HepG2 (cell line): ENCODE measurements at regions not wholly inside any gene's neighbourhood (a gene's known extent, or its start where the extent isn't known, plus 50 kb on each side); places are given as distances from the start of the nearest gene placed in this dataset.

Source experiments
- ATAC-seq: fragments of 200-7000 bp; cut with Tn5 transposase; 3 replicates; pipeline ENCODE4 v1.9.1; 2020; ENCODE audit warnings: mild to moderate bottlenecking, moderate library complexity
- BruUV-seq: library from RNA; stranded (reverse); fragments of 400-500 nt; replicated peaks from 2 replicates; lab custom pipeline; 2021; lab: Mats Ljungman, UMichigan
- CTCF ChIA-PET: fragments of 300-600 bp; formaldehyde crosslinking; extraction: SDS; loops from one replicate; lab custom pipeline; 2021; ENCODE audit warnings: low total read pairs, inconsistent platforms, low intra/inter-chr PET ratio; lab: Yijun Ruan, JAX
- POLR2A ChIA-PET: fragments of 350-600 bp; sonication (Branson Sonifier 250); formaldehyde crosslinking; loops from one replicate; lab custom pipeline; 2020; ENCODE audit warnings: antibody characterized with exemption, inconsistent platforms; lab: Yijun Ruan, JAX
- DNase-seq: peaks from one replicate; pipeline ENCODE4 v3.0.0-alpha.2; 2015; ENCODE audit warnings: low spot score
- FAIRE-seq: peaks from 3 replicates; lab custom pipeline; 2011; peaks lifted over from hg19 to GRCh38; lab: Jason Lieb, UNC
- H2AFZ ChIP-seq: one replicate; pipeline ENCODE4 v1.6.1; 2011; ENCODE audit warnings: low read length, inconsistent platforms
- H3K27ac ChIP-seq: fragments of 300-600 bp; 3 replicates; pipeline ENCODE4 v1.8.0; 2011; ENCODE audit warnings: mixed run types, mild to moderate bottlenecking, mixed read lengths, low read length, inconsistent platforms; ENCODE audit not compliant: insufficient read depth; ENCODE audit errors: extremely low read length
- H3K27me3 ChIP-seq, 2 experiments: fragments of 200-600 bp in 1 of 2; 2 replicates in 1 of 2; 3 replicates in 1 of 2; pipeline versions ENCODE4 v1.6.0 to v1.8.0; 2011; ENCODE audit warnings: low read length in 2 of 2, mild to moderate bottlenecking in 2 of 2, moderate library complexity in 2 of 2, inconsistent platforms in 1 of 2; ENCODE audit not compliant: insufficient read depth in 2 of 2, control insufficient read depth in 1 of 2
- H3K36me3 ChIP-seq, 2 experiments: fragments of 200-600 bp in 1 of 2; replicated peaks in 1 of 2; 2 replicates in 1 of 2; 3 replicates in 1 of 2; pipeline versions ENCODE4 v1.5.1 to v1.8.0; 2011; ENCODE audit warnings: low read length in 2 of 2, inconsistent platforms in 1 of 2; ENCODE audit not compliant: insufficient read depth in 2 of 2, control insufficient read depth in 1 of 2
- H3K4me1 ChIP-seq: 2 replicates; pipeline ENCODE4 v1.5.1; 2012; ENCODE audit warnings: low read length, inconsistent platforms; ENCODE audit not compliant: insufficient read depth
- H3K4me2 ChIP-seq: 2 replicates; pipeline ENCODE4 v1.6.0; 2011; ENCODE audit warnings: low read depth, low read length, inconsistent platforms
- H3K4me3 ChIP-seq, 3 experiments: fragments of 200-600 bp in 1 of 3; sonication (generic), shearing (Covaris generic) in 1 of 3; replicated peaks in 1 of 3; 2 replicates each; pipeline ENCODE4 v1.5.1; 2011 to 2016; ENCODE audit warnings: low read length in 3 of 3, inconsistent platforms in 2 of 3, low read depth in 2 of 3, mild to moderate bottlenecking in 2 of 3, control low read depth in 1 of 3, mixed read lengths in 1 of 3; ENCODE audit not compliant: insufficient read depth in 1 of 3
- H3K79me2 ChIP-seq: one replicate; pipeline ENCODE4 v1.6.1; 2011; ENCODE audit warnings: low read length, inconsistent platforms; ENCODE audit not compliant: insufficient read depth
- H3K9ac ChIP-seq: 2 replicates; pipeline ENCODE4 v1.6.0; 2011; ENCODE audit warnings: mild to moderate bottlenecking, low read depth, low read length, inconsistent platforms; ENCODE audit not compliant: insufficient read depth
- H3K9me3 ChIP-seq: 2 replicates; pipeline ENCODE4 v1.5.1; 2012; ENCODE audit warnings: mild to moderate bottlenecking, low read length
- H4K20me1 ChIP-seq: 2 replicates; pipeline ENCODE4 v1.6.0; 2011; ENCODE audit warnings: inconsistent platforms, mild to moderate bottlenecking, low read length, moderate library complexity; ENCODE audit not compliant: insufficient read depth
- KLF11 ChIP-seq: IDR thresholded peaks from 2 replicates; pipeline ENCODE4 v1.6.1; 2016; ENCODE audit warnings: missing compliant biosample characterization
- POGZ ChIP-seq: sonication (generic); formaldehyde crosslinking; IDR thresholded peaks from 2 replicates; pipeline ENCODE4 v1.4.0; 2020; ENCODE audit warnings: mild to moderate bottlenecking, missing genetic modification reagents
- REXO4 ChIP-seq: sonication (generic); formaldehyde crosslinking; IDR thresholded peaks from 2 replicates; pipeline ENCODE4 v1.8.0; 2022; ENCODE audit warnings: missing genetic modification reagents, mild to moderate bottlenecking, borderline replicate concordance
- RFX1 ChIP-seq: fragments of 450-650 bp; IDR thresholded peaks from 2 replicates; pipeline ENCODE4 v1.6.1; 2017
- SOX6 ChIP-seq, 2 experiments: fragments of 450-650 bp in 1 of 2; sonication (generic) in 1 of 2; formaldehyde crosslinking in 1 of 2; IDR thresholded peaks; 2 replicates each; pipeline versions ENCODE4 v1.4.0 to v1.6.1; 2017 to 2020; ENCODE audit warnings: antibody characterized with exemption in 1 of 2, mild to moderate bottlenecking in 1 of 2, missing genetic modification reagents in 1 of 2
- SSRP1 ChIP-seq: IDR thresholded peaks from 2 replicates; pipeline ENCODE4 v1.6.1; 2016; ENCODE audit warnings: control low read depth
- ZNF550 ChIP-seq: sonication (generic); formaldehyde crosslinking; IDR thresholded peaks from 2 replicates; pipeline ENCODE4 v1.4.0; 2020; ENCODE audit warnings: mild to moderate bottlenecking, missing genetic modification reagents, borderline replicate concordance
- WGBS: methylation state at CpG from one replicate; pipeline ENCODE4 v1.1.6; 2017; ENCODE audit warnings: low lambda C conversion rate; 5-methylcytosine and 5-hydroxymethylcytosine counted together
- in situ Hi-C: cut with HindIII; loops from 2 replicates; pipeline ENCODE4 v1.10.0; 2017; ENCODE audit warnings: low pct_unique_long_range_greater_than_20kb; ENCODE audit not compliant: extremely low pct_ligation_motif_present
- intact Hi-C: fragments of 100-400 bp; cut with micrococcal nuclease; formaldehyde crosslinking; loops from one replicate; pipeline ENCODE4 v1.10.0; 2022; ENCODE audit not compliant: unreplicated experiment
- TF ChIP-seq, protein P1 (sequence below): sonication (generic); formaldehyde crosslinking; IDR thresholded peaks from 2 replicates; pipeline ENCODE4 v1.4.0; 2020; ENCODE audit warnings: mild to moderate bottlenecking, missing genetic modification reagents
- TF ChIP-seq, protein P2 (sequence below): sonication (generic); formaldehyde crosslinking; IDR thresholded peaks from 2 replicates; pipeline ENCODE4 v1.5.1; 2020; ENCODE audit warnings: missing genetic modification reagents, mild to moderate bottlenecking, borderline replicate concordance
- TF ChIP-seq, protein P3 (sequence below): sonication (generic); formaldehyde crosslinking; IDR thresholded peaks from 2 replicates; pipeline ENCODE4 v1.8.1; 2022; ENCODE audit warnings: mild to moderate bottlenecking, missing genetic modification reagents
- TF ChIP-seq, protein P4 (sequence below): sonication (generic); formaldehyde crosslinking; conservative IDR thresholded peaks from 2 replicates; pipeline ENCODE4 v1.4.0; 2020; ENCODE audit warnings: mild to moderate bottlenecking, missing genetic modification reagents, moderate library complexity

DNA sequence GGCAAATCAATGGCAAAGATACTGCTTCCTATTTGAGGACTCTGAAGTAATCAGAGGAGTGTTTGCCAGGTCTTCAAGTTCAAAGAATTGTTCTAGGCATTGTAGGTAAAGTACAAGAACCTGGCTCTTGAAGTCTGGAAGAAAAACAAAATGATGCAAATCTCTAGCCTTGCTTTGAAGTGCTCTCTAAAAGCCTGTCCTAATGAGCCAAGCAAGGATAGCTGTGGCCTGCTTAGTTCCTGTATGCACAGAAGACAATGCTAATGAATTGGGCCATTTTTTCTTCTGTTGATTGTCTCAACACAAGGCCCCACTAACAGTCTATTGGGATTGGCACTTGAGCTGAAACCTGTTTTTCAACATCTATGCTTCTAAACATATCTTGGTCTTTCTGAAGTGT lies 165.0 kb upstream of the POU3F2 start (continued):
- TF ChIP-seq POGZ (CRISPR knock-in tag): no peak
- TF ChIP-seq REXO4 (CRISPR knock-in tag): no peak
- TF ChIP-seq, protein P1, sequence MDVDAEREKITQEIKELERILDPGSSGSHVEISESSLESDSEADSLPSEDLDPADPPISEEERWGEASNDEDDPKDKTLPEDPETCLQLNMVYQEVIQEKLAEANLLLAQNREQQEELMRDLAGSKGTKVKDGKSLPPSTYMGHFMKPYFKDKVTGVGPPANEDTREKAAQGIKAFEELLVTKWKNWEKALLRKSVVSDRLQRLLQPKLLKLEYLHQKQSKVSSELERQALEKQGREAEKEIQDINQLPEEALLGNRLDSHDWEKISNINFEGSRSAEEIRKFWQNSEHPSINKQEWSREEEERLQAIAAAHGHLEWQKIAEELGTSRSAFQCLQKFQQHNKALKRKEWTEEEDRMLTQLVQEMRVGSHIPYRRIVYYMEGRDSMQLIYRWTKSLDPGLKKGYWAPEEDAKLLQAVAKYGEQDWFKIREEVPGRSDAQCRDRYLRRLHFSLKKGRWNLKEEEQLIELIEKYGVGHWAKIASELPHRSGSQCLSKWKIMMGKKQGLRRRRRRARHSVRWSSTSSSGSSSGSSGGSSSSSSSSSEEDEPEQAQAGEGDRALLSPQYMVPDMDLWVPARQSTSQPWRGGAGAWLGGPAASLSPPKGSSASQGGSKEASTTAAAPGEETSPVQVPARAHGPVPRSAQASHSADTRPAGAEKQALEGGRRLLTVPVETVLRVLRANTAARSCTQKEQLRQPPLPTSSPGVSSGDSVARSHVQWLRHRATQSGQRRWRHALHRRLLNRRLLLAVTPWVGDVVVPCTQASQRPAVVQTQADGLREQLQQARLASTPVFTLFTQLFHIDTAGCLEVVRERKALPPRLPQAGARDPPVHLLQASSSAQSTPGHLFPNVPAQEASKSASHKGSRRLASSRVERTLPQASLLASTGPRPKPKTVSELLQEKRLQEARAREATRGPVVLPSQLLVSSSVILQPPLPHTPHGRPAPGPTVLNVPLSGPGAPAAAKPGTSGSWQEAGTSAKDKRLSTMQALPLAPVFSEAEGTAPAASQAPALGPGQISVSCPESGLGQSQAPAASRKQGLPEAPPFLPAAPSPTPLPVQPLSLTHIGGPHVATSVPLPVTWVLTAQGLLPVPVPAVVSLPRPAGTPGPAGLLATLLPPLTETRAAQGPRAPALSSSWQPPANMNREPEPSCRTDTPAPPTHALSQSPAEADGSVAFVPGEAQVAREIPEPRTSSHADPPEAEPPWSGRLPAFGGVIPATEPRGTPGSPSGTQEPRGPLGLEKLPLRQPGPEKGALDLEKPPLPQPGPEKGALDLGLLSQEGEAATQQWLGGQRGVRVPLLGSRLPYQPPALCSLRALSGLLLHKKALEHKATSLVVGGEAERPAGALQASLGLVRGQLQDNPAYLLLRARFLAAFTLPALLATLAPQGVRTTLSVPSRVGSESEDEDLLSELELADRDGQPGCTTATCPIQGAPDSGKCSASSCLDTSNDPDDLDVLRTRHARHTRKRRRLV (CRISPR knock-in tag): no peak
- TF ChIP-seq, protein P2, sequence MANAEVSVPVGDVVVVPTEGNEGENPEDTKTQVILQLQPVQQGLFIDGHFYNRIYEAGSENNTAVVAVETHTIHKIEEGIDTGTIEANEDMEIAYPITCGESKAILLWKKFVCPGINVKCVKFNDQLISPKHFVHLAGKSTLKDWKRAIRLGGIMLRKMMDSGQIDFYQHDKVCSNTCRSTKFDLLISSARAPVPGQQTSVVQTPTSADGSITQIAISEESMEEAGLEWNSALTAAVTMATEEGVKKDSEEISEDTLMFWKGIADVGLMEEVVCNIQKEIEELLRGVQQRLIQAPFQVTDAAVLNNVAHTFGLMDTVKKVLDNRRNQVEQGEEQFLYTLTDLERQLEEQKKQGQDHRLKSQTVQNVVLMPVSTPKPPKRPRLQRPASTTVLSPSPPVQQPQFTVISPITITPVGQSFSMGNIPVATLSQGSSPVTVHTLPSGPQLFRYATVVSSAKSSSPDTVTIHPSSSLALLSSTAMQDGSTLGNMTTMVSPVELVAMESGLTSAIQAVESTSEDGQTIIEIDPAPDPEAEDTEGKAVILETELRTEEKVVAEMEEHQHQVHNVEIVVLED: no peak

DNA sequence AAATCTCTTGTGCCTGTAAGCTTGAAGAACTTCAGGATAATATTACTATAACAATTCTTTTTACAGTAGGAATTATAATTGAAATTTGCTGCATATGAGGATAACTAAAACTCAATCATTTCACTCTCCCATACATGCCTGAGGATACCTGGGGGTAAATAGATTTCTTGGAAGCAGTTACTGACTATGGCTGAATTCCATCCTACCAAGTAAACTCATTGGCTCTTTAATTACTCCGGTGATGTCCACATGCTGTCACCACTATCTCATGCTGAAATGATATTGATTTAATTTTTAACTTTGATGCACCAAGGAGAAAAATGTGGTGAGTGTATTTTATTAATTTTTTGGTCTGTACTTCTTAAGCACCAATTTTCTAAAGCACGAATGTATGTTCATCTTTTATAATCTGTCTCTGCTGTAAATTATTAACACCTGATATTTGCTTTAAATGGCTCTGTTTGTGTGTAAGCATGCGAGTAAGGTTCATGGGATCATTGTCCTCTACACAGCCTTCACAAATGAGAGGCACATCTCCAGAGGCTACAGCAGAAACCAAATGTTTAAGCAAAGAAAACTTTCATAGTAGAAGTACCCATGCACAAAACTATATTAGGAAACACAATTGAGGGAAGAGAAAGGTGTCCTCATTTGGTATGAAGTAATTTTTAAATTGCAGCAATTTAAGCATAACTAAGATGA lies 164.2 kb upstream of the POU3F2 start:
- H4K20me1 ChIP-seq: no peaks in the 10 kb centered on the region
- ChIA-PET POLR2A (no interaction called here), CTCF (no interaction called here)
- no peak overlapping the region for H3K9ac ChIP-seq
- H3K27ac ChIP-seq: no peak overlapping the region
- WGBS: 0% methylated on average over 3 of the region's 3 CpGs
- H3K36me3 ChIP-seq: no peaks in the 10 kb centered on the region
- H3K4me1 ChIP-seq: peaks cover 25% of the 10 kb centered on the region
- peak; percentile 59 for FAIRE-seq
- H2AFZ ChIP-seq: no peak overlapping the region
- intact Hi-C loops: no loop called here
- no TSS peak for BruUV-seq
- in situ Hi-C loops: no loop called here
- H3K4me2 ChIP-seq: peak overlapping the region; percentile 36
- DNase-seq: peak; percentile 18
- no peaks in the 10 kb centered on the region for H3K27me3 ChIP-seq
- no peaks in the 10 kb centered on the region for H3K79me2 ChIP-seq
- ATAC-seq: peak; percentile 100
- no peaks in the 10 kb centered on the region for H3K9me3 ChIP-seq
- no peak overlapping the region; a peak in 1 of 6 replicates for H3K4me3 ChIP-seq
- TF ChIP-seq SSRP1 (CRISPR knock-in tag) (no peak), ZNF550 (no peak), SOX6 (IDR thresholded peaks at IDR 0.05) (no peak), SOX6 (CRISPR knock-in tag; IDR thresholded peaks at IDR 0.05) (no peak), KLF11 (no peak), RFX1 (no peak)
- TF ChIP-seq, protein P3, sequence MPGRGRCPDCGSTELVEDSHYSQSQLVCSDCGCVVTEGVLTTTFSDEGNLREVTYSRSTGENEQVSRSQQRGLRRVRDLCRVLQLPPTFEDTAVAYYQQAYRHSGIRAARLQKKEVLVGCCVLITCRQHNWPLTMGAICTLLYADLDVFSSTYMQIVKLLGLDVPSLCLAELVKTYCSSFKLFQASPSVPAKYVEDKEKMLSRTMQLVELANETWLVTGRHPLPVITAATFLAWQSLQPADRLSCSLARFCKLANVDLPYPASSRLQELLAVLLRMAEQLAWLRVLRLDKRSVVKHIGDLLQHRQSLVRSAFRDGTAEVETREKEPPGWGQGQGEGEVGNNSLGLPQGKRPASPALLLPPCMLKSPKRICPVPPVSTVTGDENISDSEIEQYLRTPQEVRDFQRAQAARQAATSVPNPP (CRISPR knock-in tag): no peak
- TF ChIP-seq, protein P4, sequence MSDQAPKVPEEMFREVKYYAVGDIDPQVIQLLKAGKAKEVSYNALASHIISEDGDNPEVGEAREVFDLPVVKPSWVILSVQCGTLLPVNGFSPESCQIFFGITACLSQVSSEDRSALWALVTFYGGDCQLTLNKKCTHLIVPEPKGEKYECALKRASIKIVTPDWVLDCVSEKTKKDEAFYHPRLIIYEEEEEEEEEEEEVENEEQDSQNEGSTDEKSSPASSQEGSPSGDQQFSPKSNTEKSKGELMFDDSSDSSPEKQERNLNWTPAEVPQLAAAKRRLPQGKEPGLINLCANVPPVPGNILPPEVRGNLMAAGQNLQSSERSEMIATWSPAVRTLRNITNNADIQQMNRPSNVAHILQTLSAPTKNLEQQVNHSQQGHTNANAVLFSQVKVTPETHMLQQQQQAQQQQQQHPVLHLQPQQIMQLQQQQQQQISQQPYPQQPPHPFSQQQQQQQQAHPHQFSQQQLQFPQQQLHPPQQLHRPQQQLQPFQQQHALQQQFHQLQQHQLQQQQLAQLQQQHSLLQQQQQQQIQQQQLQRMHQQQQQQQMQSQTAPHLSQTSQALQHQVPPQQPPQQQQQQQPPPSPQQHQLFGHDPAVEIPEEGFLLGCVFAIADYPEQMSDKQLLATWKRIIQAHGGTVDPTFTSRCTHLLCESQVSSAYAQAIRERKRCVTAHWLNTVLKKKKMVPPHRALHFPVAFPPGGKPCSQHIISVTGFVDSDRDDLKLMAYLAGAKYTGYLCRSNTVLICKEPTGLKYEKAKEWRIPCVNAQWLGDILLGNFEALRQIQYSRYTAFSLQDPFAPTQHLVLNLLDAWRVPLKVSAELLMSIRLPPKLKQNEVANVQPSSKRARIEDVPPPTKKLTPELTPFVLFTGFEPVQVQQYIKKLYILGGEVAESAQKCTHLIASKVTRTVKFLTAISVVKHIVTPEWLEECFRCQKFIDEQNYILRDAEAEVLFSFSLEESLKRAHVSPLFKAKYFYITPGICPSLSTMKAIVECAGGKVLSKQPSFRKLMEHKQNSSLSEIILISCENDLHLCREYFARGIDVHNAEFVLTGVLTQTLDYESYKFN (CRISPR knock-in tag): peak; percentile 62
